ENCODE measurements at regions not wholly inside any gene's neighbourhood (a gene's known extent, or its start where the extent isn't known, plus 50 kb on each side); places are given as distances from the start of the nearest gene placed in this dataset.

DNA sequence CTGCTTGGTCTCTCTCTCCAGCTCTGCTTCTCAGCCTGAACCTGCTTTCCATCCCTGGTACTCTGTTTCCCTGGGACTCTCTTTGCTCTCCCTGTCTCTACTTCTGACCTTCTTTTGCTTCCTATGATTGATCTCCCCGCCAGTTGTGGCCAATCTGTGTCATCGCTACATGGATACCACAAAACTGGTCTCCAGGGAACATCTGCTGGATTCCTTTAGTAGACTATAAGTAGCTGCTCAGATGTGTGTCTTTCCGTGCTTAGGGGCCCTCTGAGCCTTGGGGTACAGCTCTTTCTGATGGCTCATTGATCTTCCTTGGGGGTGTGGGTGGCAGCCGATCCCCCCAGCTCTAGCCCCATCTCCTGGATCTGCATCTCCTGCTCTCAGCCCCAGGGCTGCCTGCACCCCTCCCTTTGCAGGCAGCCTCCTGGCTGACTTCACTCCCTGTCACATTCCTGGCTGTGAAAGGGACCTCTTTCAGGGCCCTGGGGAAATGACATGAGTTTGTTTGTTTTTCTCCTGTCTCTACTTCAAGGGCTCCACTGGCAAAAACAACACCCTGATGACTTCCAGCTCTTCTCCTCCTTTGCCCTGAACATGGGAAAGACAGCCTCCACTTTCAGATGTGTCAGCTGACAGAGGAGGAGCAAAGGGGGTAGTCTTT, 333.7 kb downstream of the CYP26B1 start:
- intact Hi-C loops (cut with DNase I) = no loop called here
- Histone ChIP-seq H3K27ac (no peak overlapping the region), H3K9me3 (no peaks in the 10 kb centered on the region), H3K4me1 (no peaks in the 10 kb centered on the region), H3K4me3 (no peak overlapping the region), H3K27me3 (ENCODE audit: insufficient read depth in 3 of 3, low read length in 2 of 3) (no peaks in the 10 kb centered on the region), H3K36me3 (ENCODE audit: insufficient read depth in 1 of 2, low read depth in 1 of 2) (no peaks in the 10 kb centered on the region)
- WGBS, 3 donors = 82 to 88% (median 83%) methylated on average over 4 of the region's 4 CpGs
- TF ChIP-seq, protein P1, sequence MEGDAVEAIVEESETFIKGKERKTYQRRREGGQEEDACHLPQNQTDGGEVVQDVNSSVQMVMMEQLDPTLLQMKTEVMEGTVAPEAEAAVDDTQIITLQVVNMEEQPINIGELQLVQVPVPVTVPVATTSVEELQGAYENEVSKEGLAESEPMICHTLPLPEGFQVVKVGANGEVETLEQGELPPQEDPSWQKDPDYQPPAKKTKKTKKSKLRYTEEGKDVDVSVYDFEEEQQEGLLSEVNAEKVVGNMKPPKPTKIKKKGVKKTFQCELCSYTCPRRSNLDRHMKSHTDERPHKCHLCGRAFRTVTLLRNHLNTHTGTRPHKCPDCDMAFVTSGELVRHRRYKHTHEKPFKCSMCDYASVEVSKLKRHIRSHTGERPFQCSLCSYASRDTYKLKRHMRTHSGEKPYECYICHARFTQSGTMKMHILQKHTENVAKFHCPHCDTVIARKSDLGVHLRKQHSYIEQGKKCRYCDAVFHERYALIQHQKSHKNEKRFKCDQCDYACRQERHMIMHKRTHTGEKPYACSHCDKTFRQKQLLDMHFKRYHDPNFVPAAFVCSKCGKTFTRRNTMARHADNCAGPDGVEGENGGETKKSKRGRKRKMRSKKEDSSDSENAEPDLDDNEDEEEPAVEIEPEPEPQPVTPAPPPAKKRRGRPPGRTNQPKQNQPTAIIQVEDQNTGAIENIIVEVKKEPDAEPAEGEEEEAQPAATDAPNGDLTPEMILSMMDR (IDR thresholded peaks at IDR 0.05) = no peak
- ATAC-seq (no peak), DNase-seq (no peak)

DNA sequence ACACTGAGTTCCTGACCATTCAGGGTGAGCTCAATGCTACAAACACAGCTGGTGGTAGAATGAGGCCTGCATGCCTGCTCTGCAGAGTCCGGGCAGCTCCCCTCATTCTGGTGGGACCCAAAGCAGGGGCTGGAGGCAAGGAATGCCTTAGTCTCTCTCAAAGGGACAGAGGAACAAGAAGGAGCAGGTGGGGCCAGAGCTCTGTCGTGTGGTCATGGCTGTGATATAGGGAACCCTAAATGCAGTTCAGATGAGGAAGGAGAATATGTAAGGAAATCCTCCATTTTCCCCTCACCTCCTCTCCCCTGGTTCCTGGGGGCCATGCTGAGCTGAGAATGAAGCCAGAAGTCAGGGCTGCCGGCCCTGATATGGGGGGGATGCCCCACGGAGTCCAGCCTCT, 334.3 kb downstream of the CYP26B1 start:
- 81 to 89% (median 86%) methylated on average over 4 of the region's 4 CpGs for WGBS, 3 donors
- DNase-seq (no peak), ATAC-seq (no peak)
- intact Hi-C loops (cut with DNase I) = no loop called here
- no peak overlapping the region for H3K27ac ChIP-seq
- no peaks in the 10 kb centered on the region for H3K27me3 ChIP-seq (ENCODE audit: insufficient read depth in 3 of 3, low read length in 2 of 3)
- no peaks in the 10 kb centered on the region for H3K4me1 ChIP-seq
- H3K9me3 ChIP-seq = no peaks in the 10 kb centered on the region
- TF ChIP-seq, protein P1 (IDR thresholded peaks at IDR 0.05) = no peak
- H3K36me3 ChIP-seq (ENCODE audit: insufficient read depth in 1 of 2, low read depth in 1 of 2) = no peaks in the 10 kb centered on the region
- no peak overlapping the region for H3K4me3 ChIP-seq

DNA sequence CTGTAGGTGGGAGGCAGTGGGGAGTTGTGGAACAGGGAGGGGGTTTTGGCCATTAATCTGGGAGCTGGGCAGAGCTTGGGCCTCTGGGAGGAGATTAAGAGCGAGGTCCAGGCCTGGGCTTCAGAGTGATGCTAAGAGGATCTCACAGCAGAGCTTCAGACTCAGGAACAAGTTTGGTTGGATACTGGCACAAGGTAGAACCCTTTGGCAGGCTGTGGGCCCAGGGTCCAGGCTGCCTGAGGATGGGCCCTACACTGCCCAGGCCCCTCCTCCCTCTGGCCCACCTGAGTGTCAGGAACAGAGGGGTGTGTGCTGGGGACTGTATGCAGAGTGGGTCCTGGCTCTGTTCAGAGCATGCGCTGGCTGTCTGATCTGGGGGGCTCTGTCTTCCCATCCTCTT, 334.9 kb downstream of the CYP26B1 start:
- H3K4me3 ChIP-seq = no peak overlapping the region
- ATAC-seq (no peak), DNase-seq (no peak)
- intact Hi-C loops (cut with DNase I) = no loop called here
- no peaks in the 10 kb centered on the region for H3K36me3 ChIP-seq (ENCODE audit: insufficient read depth in 1 of 2, low read depth in 1 of 2)
- TF ChIP-seq, protein P1 (IDR thresholded peaks at IDR 0.05) = no peak
- no peaks in the 10 kb centered on the region for H3K9me3 ChIP-seq
- no peaks in the 10 kb centered on the region for H3K27me3 ChIP-seq (ENCODE audit: insufficient read depth in 3 of 3, low read length in 2 of 3)
- 97 to 100% (median 100%) methylated on average over 1 to 2 of the region's 2 CpGs for WGBS, 3 donors
- H3K27ac ChIP-seq = no peak overlapping the region
- no peaks in the 10 kb centered on the region for H3K4me1 ChIP-seq

DNA sequence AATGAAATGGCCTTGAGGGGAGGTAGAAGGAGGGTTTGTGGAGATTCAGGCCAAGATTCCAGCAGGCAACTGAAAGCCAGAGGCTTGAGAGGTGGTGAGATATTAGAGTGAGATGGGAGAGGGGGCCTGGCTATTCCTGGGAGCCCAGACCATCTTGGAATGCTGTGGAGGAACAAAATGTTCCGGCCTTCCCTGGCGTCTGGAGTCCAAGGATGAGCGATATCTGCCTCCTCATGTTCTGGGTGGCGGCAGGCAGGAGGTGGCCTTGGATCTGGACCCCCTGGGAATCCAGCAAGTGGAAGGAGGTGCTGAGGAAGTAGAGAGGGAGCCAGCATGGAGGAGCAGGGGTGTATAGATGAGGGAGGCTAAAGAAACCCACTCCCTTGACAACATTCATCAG, 335.9 kb downstream of the CYP26B1 start:
- intact Hi-C loops (cut with DNase I) = no loop called here
- 91 to 93% (median 92%) methylated on average over 4 of the region's 4 CpGs for WGBS, 3 donors
- Histone ChIP-seq H3K4me3 (no peak overlapping the region), H3K36me3 (ENCODE audit: insufficient read depth in 1 of 2, low read depth in 1 of 2) (no peaks in the 10 kb centered on the region), H3K9me3 (no peaks in the 10 kb centered on the region), H3K4me1 (no peaks in the 10 kb centered on the region), H3K27me3 (ENCODE audit: insufficient read depth in 3 of 3, low read length in 2 of 3) (peaks cover 0 to 7% (median 0%) of the 10 kb centered on the region in 3 donors), H3K27ac (no peak overlapping the region)
- TF ChIP-seq, protein P1 (IDR thresholded peaks at IDR 0.05) = no peak
- ATAC-seq = no peak
- no peak for DNase-seq

DNA sequence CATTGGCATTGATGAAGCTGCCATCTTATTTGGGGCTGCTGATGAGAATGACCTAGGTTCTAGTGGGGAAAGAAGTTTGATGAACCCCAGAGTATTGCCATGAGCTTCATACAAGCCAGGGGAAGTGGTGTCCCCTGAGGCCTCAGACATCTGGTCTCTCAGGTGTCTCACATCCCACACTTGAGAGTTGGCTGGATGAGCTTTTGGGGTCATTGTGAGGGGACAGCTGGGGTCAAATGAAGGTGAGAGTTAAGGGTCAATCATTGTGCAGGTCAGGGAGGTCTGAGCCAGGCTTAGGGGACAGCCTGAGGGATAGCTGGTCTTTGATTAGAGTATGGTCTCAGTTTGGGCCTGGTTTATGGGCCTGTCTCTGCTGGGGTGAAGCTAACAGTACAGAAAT, 336.5 kb downstream of the CYP26B1 start:
- TF ChIP-seq, protein P1 (IDR thresholded peaks at IDR 0.05) = no peak
- no peak for DNase-seq
- no peak for ATAC-seq
- H3K27ac ChIP-seq = no peak overlapping the region
- H3K36me3 ChIP-seq (ENCODE audit: insufficient read depth in 1 of 2, low read depth in 1 of 2) = no peaks in the 10 kb centered on the region
- peaks cover 0 to 9% (median 0%) of the 10 kb centered on the region in 3 donors for H3K27me3 ChIP-seq (ENCODE audit: insufficient read depth in 3 of 3, low read length in 2 of 3)
- no peak overlapping the region for H3K4me3 ChIP-seq
- no peaks in the 10 kb centered on the region for H3K4me1 ChIP-seq
- intact Hi-C loops (cut with DNase I) = no loop called here
- H3K9me3 ChIP-seq = no peaks in the 10 kb centered on the region

Measured in psoas muscle (tissue), 7 donors.